CD14-positive monocyte (primary cell): ENCODE measurements at regions not wholly inside any gene's neighbourhood (a gene's known extent, or its start where the extent isn't known, plus 50 kb on each side); places are given as distances from the start of the nearest gene placed in this dataset.
A peak's percentile ranks its signal among the peaks of the same experiment; 100 is the strongest.

ENCODE experiments used
- DNase-seq, 3 donors: peaks; one replicate each; pipeline ENCODE4 v3.0.0-alpha.2; 2011 to 2022
- H2AFZ ChIP-seq: 2 replicates; pipeline ENCODE4 v1.6.0; 2012; ENCODE audit warnings: mild to moderate bottlenecking, low read depth, low read length, inconsistent platforms; ENCODE audit not compliant: insufficient read depth, poor library complexity, severe bottlenecking
- H3K27ac ChIP-seq, 2 donors: 1 replicate in 1 of 2; 2 replicates in 1 of 2; pipeline ENCODE4 v1.5.1; 2012 to 2013; ENCODE audit warnings: low read length in 2 of 2, control low read depth in 1 of 2, inconsistent platforms in 1 of 2, low read depth in 1 of 2, mild to moderate bottlenecking in 1 of 2
- H3K27me3 ChIP-seq, 2 donors: one replicate each; pipeline versions ENCODE4 v1.6.0 to v1.6.1; 2011 to 2013; ENCODE audit warnings: low read length in 2 of 2; ENCODE audit not compliant: control insufficient read depth in 2 of 2, insufficient read depth in 2 of 2
- H3K36me3 ChIP-seq, 2 donors: replicated peaks in 1 of 2; 1 replicate in 1 of 2; 2 replicates in 1 of 2; pipeline versions ENCODE4 v1.5.1 to v1.6.1; 2012 to 2013; ENCODE audit warnings: low read length in 2 of 2, control low read depth in 1 of 2, inconsistent platforms in 1 of 2, mild to moderate bottlenecking in 1 of 2; ENCODE audit not compliant: insufficient read depth in 2 of 2, control insufficient read depth in 1 of 2
- H3K4me1 ChIP-seq, 2 donors: 1 replicate in 1 of 2; 2 replicates in 1 of 2; pipeline versions ENCODE4 v1.5.1 to v1.6.1; 2012 to 2013; ENCODE audit warnings: low read length in 2 of 2, control low read depth in 1 of 2, inconsistent platforms in 1 of 2, mild to moderate bottlenecking in 1 of 2, moderate library complexity in 1 of 2; ENCODE audit not compliant: insufficient read depth in 2 of 2, control insufficient read depth in 1 of 2
- H3K4me2 ChIP-seq: replicated peaks from 2 replicates; pipeline ENCODE3; 2012; ENCODE audit warnings: low read length, moderate library complexity, mild to moderate bottlenecking; ENCODE audit not compliant: poor library complexity, severe bottlenecking; ENCODE audit errors: extremely low read depth
- H3K4me3 ChIP-seq, 3 experiments: fragments of 200-600 bp in 1 of 3; sonication (generic) in 1 of 3; replicated peaks in 1 of 3; 1 replicate in 2 of 3; 2 replicates in 1 of 3; pipeline ENCODE4 v1.5.1; 2011 to 2013; ENCODE audit warnings: low read length in 3 of 3, mild to moderate bottlenecking in 3 of 3, control low read depth in 2 of 3, low read depth in 2 of 3, inconsistent platforms in 1 of 3, moderate library complexity in 1 of 3
- H3K79me2 ChIP-seq: 2 replicates; pipeline ENCODE4 v1.6.0; 2012; ENCODE audit warnings: mild to moderate bottlenecking, control low read depth, inconsistent platforms, low read length, moderate library complexity; ENCODE audit not compliant: insufficient read depth
- H3K9ac ChIP-seq: 2 replicates; pipeline ENCODE4 v1.6.0; 2017; ENCODE audit warnings: low read length, mild to moderate bottlenecking; ENCODE audit not compliant: insufficient read depth, poor library complexity, severe bottlenecking
- H3K9me3 ChIP-seq, 2 donors: replicated peaks in 1 of 2; 1 replicate in 1 of 2; 2 replicates in 1 of 2; pipeline versions ENCODE4 v1.5.1 to v1.6.1; 2012 to 2013; ENCODE audit warnings: low read length in 2 of 2, control low read depth in 1 of 2; ENCODE audit not compliant: control insufficient read depth in 1 of 2, insufficient read depth in 1 of 2
- H4K20me1 ChIP-seq: 2 replicates; pipeline ENCODE4 v1.6.0; 2012; ENCODE audit warnings: mild to moderate bottlenecking, low read length, control low read depth, moderate library complexity; ENCODE audit not compliant: insufficient read depth
- H3K27ac Mint-ChIP-seq, 7 donors: one replicate each; pipeline ENCODE4 v1.8.0; 2020; ENCODE audit warnings: mild to moderate bottlenecking in 7 of 7, mixed read lengths in 7 of 7, moderate library complexity in 6 of 7, inconsistent platforms in 2 of 7
- H3K27me3 Mint-ChIP-seq, 3 donors: one replicate each; pipeline ENCODE4 v1.8.0; 2021 to 2022; ENCODE audit warnings: low read depth in 3 of 3, mild to moderate bottlenecking in 3 of 3, mixed read lengths in 3 of 3, moderate library complexity in 3 of 3, inconsistent platforms in 1 of 3
- H3K36me3 Mint-ChIP-seq, 2 donors: one replicate each; pipeline ENCODE4 v1.8.0; 2020; ENCODE audit warnings: mixed read lengths in 2 of 2, inconsistent platforms in 1 of 2, mild to moderate bottlenecking in 1 of 2
- H3K4me1 Mint-ChIP-seq: one replicate; pipeline ENCODE4 v1.8.0; 2020; ENCODE audit warnings: mild to moderate bottlenecking, mixed read lengths
- H3K4me3 Mint-ChIP-seq, 2 donors: one replicate each; pipeline ENCODE4 v1.8.0; 2020; ENCODE audit warnings: mild to moderate bottlenecking in 2 of 2, mixed read lengths in 2 of 2, moderate library complexity in 1 of 2
- H3K9me3 Mint-ChIP-seq, 7 donors: one replicate each; pipeline ENCODE4 v1.8.0; 2020 to 2022; ENCODE audit warnings: mixed read lengths in 7 of 7, mild to moderate bottlenecking in 6 of 7, moderate library complexity in 6 of 7, inconsistent platforms in 2 of 7
- WGBS: methylation state at CpG from one replicate; pipeline ENCODE4 v1.1.5; 2013; ENCODE audit warnings: missing lambda C conversion rate; ENCODE audit not compliant: insufficient coverage; 5-methylcytosine and 5-hydroxymethylcytosine counted together
- intact Hi-C, 2 donors: fragments of 100-400 bp; cut with micrococcal nuclease; formaldehyde crosslinking; loops; one replicate each; pipeline versions ENCODE4 v1.15.0 to v1.15.1; 2023
- TF ChIP-seq, protein P1 (sequence below): fragments of 200-600 bp; IDR thresholded peaks from one replicate; pipeline ENCODE4 v1.8.0; 2022; ENCODE audit warnings: antibody characterized with exemption, mild to moderate bottlenecking

DNA sequence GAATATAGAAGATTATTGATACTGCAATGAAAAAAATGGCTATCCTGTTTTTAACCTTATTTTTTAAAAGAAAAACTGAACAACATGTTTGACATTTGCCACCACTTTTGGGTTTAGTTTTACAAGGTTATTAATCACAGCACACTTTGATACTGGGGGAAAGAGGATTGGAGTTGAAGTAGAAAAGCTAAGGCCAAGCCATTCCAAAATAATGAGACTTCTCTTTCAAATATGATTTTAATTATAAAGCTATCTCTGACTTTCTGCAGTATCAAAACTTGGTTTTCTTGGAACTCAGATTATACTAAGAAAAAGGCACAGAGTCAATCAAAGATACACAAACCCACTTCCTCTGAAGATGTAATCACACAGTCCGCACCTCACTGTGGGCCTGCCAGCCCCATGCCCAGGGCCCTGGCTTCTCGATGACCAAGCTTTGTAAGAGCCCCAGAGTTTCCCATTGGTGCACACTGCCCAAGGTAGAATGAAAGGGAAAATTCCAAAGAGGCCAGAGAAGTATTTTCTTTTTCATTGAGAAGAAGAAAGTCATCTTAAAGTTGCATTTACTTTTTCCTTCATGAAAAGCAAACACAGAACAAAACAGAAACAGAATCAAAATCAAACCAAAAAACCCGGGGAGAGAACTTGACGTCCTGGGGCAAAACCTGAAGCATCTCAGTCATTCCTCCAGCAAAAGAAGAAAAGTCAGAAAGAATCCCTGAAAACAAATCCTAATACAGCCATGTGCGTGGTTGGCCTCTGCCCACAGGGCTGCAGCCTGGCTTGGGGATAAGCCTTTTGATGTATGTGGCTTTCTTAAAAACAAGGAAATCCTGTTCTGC is 187.7 kb upstream of the KLF6 start:
- no peak for DNase-seq
- TF ChIP-seq, protein P1, sequence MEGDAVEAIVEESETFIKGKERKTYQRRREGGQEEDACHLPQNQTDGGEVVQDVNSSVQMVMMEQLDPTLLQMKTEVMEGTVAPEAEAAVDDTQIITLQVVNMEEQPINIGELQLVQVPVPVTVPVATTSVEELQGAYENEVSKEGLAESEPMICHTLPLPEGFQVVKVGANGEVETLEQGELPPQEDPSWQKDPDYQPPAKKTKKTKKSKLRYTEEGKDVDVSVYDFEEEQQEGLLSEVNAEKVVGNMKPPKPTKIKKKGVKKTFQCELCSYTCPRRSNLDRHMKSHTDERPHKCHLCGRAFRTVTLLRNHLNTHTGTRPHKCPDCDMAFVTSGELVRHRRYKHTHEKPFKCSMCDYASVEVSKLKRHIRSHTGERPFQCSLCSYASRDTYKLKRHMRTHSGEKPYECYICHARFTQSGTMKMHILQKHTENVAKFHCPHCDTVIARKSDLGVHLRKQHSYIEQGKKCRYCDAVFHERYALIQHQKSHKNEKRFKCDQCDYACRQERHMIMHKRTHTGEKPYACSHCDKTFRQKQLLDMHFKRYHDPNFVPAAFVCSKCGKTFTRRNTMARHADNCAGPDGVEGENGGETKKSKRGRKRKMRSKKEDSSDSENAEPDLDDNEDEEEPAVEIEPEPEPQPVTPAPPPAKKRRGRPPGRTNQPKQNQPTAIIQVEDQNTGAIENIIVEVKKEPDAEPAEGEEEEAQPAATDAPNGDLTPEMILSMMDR: no peak
- Mint-ChIP-seq H3K27ac (peak overlapping the region in 1 of 7 donors; percentile 79), H3K27me3 (peaks cover 0 to 2% (median 1%) of the 10 kb centered on the region in 3 donors), H3K9me3 (peaks cover 0 to 5% (median 2%) of the 10 kb centered on the region in 7 donors), H3K4me3 (no peak overlapping the region), H3K36me3 (no peaks in the 10 kb centered on the region), H3K4me1 (peaks cover 11% of the 10 kb centered on the region)
- intact Hi-C loops: no loop called here
- peaks cover 0 to 10% of the 10 kb centered on the region in 2 donors for H3K9me3 ChIP-seq
- no peaks in the 10 kb centered on the region for H4K20me1 ChIP-seq
- H3K79me2 ChIP-seq: no peaks in the 10 kb centered on the region
- no peak overlapping the region for H3K9ac ChIP-seq
- H3K27ac ChIP-seq: no peak overlapping the region
- H3K4me2 ChIP-seq: no peak overlapping the region
- peak overlapping the region; percentile 27 for H2AFZ ChIP-seq
- H3K27me3 ChIP-seq: no peaks in the 10 kb centered on the region
- no peak overlapping the region for H3K4me3 ChIP-seq
- H3K4me1 ChIP-seq: no peaks in the 10 kb centered on the region
- no peaks in the 10 kb centered on the region for H3K36me3 ChIP-seq
- 50% methylated on average over 3 of the region's 5 CpGs for WGBS

DNA sequence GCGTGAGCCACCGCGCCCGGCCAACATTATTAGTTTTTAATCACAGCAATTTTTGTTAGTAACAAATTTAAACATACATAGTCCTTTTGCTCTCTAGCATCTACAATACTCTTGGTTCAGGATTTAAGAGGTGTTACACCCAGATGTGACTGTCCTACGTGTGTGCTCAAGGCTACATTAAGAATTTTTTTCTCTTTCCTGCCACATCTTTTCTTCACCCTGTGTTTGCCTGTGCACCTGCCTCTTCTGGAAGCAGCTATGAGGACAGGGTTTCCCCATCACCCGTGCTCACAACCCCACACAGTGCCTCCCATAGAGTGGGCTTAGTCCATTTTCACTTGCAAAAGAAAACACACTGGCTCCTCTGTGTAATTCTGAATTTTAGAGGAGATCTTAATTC is 186.7 kb upstream of the KLF6 start:
- Histone ChIP-seq H3K36me3 (no peaks in the 10 kb centered on the region), H3K79me2 (no peaks in the 10 kb centered on the region), H2AFZ (no peak overlapping the region), H3K4me3 (no peak overlapping the region), H3K4me2 (no peak overlapping the region), H4K20me1 (no peaks in the 10 kb centered on the region), H3K9ac (no peak overlapping the region), H3K27ac (no peak overlapping the region), H3K4me1 (no peaks in the 10 kb centered on the region), H3K27me3 (no peaks in the 10 kb centered on the region), H3K9me3 (peaks cover 0 to 10% of the 10 kb centered on the region in 2 donors)
- TF ChIP-seq, protein P1: no peak
- 50% methylated on average over 1 of the region's 6 CpGs for WGBS
- H3K27me3 Mint-ChIP-seq: peaks cover 0 to 2% (median 1%) of the 10 kb centered on the region in 3 donors
- H3K4me1 Mint-ChIP-seq: peaks cover 11% of the 10 kb centered on the region
- no peak overlapping the region for H3K27ac Mint-ChIP-seq
- intact Hi-C loops: no loop called here
- peaks cover 0 to 5% (median 2%) of the 10 kb centered on the region in 7 donors for H3K9me3 Mint-ChIP-seq
- no peak for DNase-seq
- H3K4me3 Mint-ChIP-seq: no peak overlapping the region
- H3K36me3 Mint-ChIP-seq: no peaks in the 10 kb centered on the region
